CD14-positive monocyte (primary cell): ENCODE measurements at regions not wholly inside any gene's neighbourhood (a gene's known extent, or its start where the extent isn't known, plus 50 kb on each side); places are given as distances from the start of the nearest gene placed in this dataset.

Experiments used
- DNase-seq, 3 donors: peaks; one replicate each; pipeline ENCODE4 v3.0.0-alpha.2; 2011 to 2022
- H2AFZ ChIP-seq: 2 replicates; pipeline ENCODE4 v1.6.0; 2012; ENCODE audit warnings: mild to moderate bottlenecking, low read depth, low read length, inconsistent platforms; ENCODE audit not compliant: insufficient read depth, poor library complexity, severe bottlenecking
- H3K27ac ChIP-seq, 2 donors: 1 replicate in 1 of 2; 2 replicates in 1 of 2; pipeline ENCODE4 v1.5.1; 2012 to 2013; ENCODE audit warnings: low read length in 2 of 2, control low read depth in 1 of 2, inconsistent platforms in 1 of 2, low read depth in 1 of 2, mild to moderate bottlenecking in 1 of 2
- H3K27me3 ChIP-seq, 2 donors: one replicate each; pipeline versions ENCODE4 v1.6.0 to v1.6.1; 2011 to 2013; ENCODE audit warnings: low read length in 2 of 2; ENCODE audit not compliant: control insufficient read depth in 2 of 2, insufficient read depth in 2 of 2
- H3K36me3 ChIP-seq, 2 donors: replicated peaks in 1 of 2; 1 replicate in 1 of 2; 2 replicates in 1 of 2; pipeline versions ENCODE4 v1.5.1 to v1.6.1; 2012 to 2013; ENCODE audit warnings: low read length in 2 of 2, control low read depth in 1 of 2, inconsistent platforms in 1 of 2, mild to moderate bottlenecking in 1 of 2; ENCODE audit not compliant: insufficient read depth in 2 of 2, control insufficient read depth in 1 of 2
- H3K4me1 ChIP-seq, 2 donors: 1 replicate in 1 of 2; 2 replicates in 1 of 2; pipeline versions ENCODE4 v1.5.1 to v1.6.1; 2012 to 2013; ENCODE audit warnings: low read length in 2 of 2, control low read depth in 1 of 2, inconsistent platforms in 1 of 2, mild to moderate bottlenecking in 1 of 2, moderate library complexity in 1 of 2; ENCODE audit not compliant: insufficient read depth in 2 of 2, control insufficient read depth in 1 of 2
- H3K4me2 ChIP-seq: replicated peaks from 2 replicates; pipeline ENCODE3; 2012; ENCODE audit warnings: low read length, moderate library complexity, mild to moderate bottlenecking; ENCODE audit not compliant: poor library complexity, severe bottlenecking; ENCODE audit errors: extremely low read depth
- H3K4me3 ChIP-seq, 3 experiments: fragments of 200-600 bp in 1 of 3; sonication (generic) in 1 of 3; replicated peaks in 1 of 3; 1 replicate in 2 of 3; 2 replicates in 1 of 3; pipeline ENCODE4 v1.5.1; 2011 to 2013; ENCODE audit warnings: low read length in 3 of 3, mild to moderate bottlenecking in 3 of 3, control low read depth in 2 of 3, low read depth in 2 of 3, inconsistent platforms in 1 of 3, moderate library complexity in 1 of 3
- H3K79me2 ChIP-seq: 2 replicates; pipeline ENCODE4 v1.6.0; 2012; ENCODE audit warnings: mild to moderate bottlenecking, control low read depth, inconsistent platforms, low read length, moderate library complexity; ENCODE audit not compliant: insufficient read depth
- H3K9ac ChIP-seq: 2 replicates; pipeline ENCODE4 v1.6.0; 2017; ENCODE audit warnings: low read length, mild to moderate bottlenecking; ENCODE audit not compliant: insufficient read depth, poor library complexity, severe bottlenecking
- H3K9me3 ChIP-seq, 2 donors: replicated peaks in 1 of 2; 1 replicate in 1 of 2; 2 replicates in 1 of 2; pipeline versions ENCODE4 v1.5.1 to v1.6.1; 2012 to 2013; ENCODE audit warnings: low read length in 2 of 2, control low read depth in 1 of 2; ENCODE audit not compliant: control insufficient read depth in 1 of 2, insufficient read depth in 1 of 2
- H4K20me1 ChIP-seq: 2 replicates; pipeline ENCODE4 v1.6.0; 2012; ENCODE audit warnings: mild to moderate bottlenecking, low read length, control low read depth, moderate library complexity; ENCODE audit not compliant: insufficient read depth
- H3K27ac Mint-ChIP-seq, 7 donors: one replicate each; pipeline ENCODE4 v1.8.0; 2020; ENCODE audit warnings: mild to moderate bottlenecking in 7 of 7, mixed read lengths in 7 of 7, moderate library complexity in 6 of 7, inconsistent platforms in 2 of 7
- H3K27me3 Mint-ChIP-seq, 3 donors: one replicate each; pipeline ENCODE4 v1.8.0; 2021 to 2022; ENCODE audit warnings: low read depth in 3 of 3, mild to moderate bottlenecking in 3 of 3, mixed read lengths in 3 of 3, moderate library complexity in 3 of 3, inconsistent platforms in 1 of 3
- H3K36me3 Mint-ChIP-seq, 2 donors: one replicate each; pipeline ENCODE4 v1.8.0; 2020; ENCODE audit warnings: mixed read lengths in 2 of 2, inconsistent platforms in 1 of 2, mild to moderate bottlenecking in 1 of 2
- H3K4me1 Mint-ChIP-seq: one replicate; pipeline ENCODE4 v1.8.0; 2020; ENCODE audit warnings: mild to moderate bottlenecking, mixed read lengths
- H3K4me3 Mint-ChIP-seq, 2 donors: one replicate each; pipeline ENCODE4 v1.8.0; 2020; ENCODE audit warnings: mild to moderate bottlenecking in 2 of 2, mixed read lengths in 2 of 2, moderate library complexity in 1 of 2
- H3K9me3 Mint-ChIP-seq, 7 donors: one replicate each; pipeline ENCODE4 v1.8.0; 2020 to 2022; ENCODE audit warnings: mixed read lengths in 7 of 7, mild to moderate bottlenecking in 6 of 7, moderate library complexity in 6 of 7, inconsistent platforms in 2 of 7
- WGBS: methylation state at CpG from one replicate; pipeline ENCODE4 v1.1.5; 2013; ENCODE audit warnings: missing lambda C conversion rate; ENCODE audit not compliant: insufficient coverage; 5-methylcytosine and 5-hydroxymethylcytosine counted together
- intact Hi-C, 2 donors: fragments of 100-400 bp; cut with micrococcal nuclease; formaldehyde crosslinking; loops; one replicate each; pipeline versions ENCODE4 v1.15.0 to v1.15.1; 2023
- TF ChIP-seq, protein P1 (sequence below): fragments of 200-600 bp; IDR thresholded peaks from one replicate; pipeline ENCODE4 v1.8.0; 2022; ENCODE audit warnings: antibody characterized with exemption, mild to moderate bottlenecking

DNA sequence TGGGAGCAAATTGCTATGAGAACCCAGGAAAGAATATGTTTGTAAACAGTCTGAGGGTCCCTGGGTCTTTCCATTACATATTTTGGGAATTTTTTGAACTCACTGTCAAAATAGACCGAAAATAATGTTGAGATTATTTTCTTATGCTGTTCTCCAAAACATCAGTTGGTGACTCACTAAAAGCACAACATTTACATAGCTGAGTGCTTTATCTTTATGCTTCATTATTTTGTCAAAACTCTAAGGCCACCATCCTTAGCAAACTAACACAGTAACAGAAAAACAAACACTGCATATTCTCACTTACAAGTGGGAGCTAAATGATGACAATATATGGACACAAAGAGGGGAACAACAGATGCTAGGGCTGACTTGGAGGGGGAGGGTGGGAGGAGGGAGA is 459.3 kb downstream of the ADGRL2 start:
- 100% methylated on average over 1 of the region's 1 CpG for WGBS
- peaks cover 0 to 4% (median 0%) of the 10 kb centered on the region in 7 donors for H3K9me3 Mint-ChIP-seq

GRCh38 chr1:82258887-82259286 is 458.2 kb downstream of the ADGRL2 start:
- no CpG with 5 or more reads among the region's 5 CpGs for WGBS
- Histone ChIP-seq H3K9me3 (no peaks in the 10 kb centered on the region), H3K4me2 (no peak overlapping the region), H3K27me3 (no peaks in the 10 kb centered on the region), H3K4me1 (no peaks in the 10 kb centered on the region), H3K79me2 (no peaks in the 10 kb centered on the region), H2AFZ (no peak overlapping the region), H3K27ac (no peak overlapping the region), H4K20me1 (no peaks in the 10 kb centered on the region), H3K4me3 (no peak overlapping the region), H3K9ac (no peak overlapping the region), H3K36me3 (no peaks in the 10 kb centered on the region)
- no peaks in the 10 kb centered on the region for H3K27me3 Mint-ChIP-seq
- H3K4me1 Mint-ChIP-seq, result peaks cover 7% of the 10 kb centered on the region
- no peak overlapping the region for H3K27ac Mint-ChIP-seq
- TF ChIP-seq, protein P1, sequence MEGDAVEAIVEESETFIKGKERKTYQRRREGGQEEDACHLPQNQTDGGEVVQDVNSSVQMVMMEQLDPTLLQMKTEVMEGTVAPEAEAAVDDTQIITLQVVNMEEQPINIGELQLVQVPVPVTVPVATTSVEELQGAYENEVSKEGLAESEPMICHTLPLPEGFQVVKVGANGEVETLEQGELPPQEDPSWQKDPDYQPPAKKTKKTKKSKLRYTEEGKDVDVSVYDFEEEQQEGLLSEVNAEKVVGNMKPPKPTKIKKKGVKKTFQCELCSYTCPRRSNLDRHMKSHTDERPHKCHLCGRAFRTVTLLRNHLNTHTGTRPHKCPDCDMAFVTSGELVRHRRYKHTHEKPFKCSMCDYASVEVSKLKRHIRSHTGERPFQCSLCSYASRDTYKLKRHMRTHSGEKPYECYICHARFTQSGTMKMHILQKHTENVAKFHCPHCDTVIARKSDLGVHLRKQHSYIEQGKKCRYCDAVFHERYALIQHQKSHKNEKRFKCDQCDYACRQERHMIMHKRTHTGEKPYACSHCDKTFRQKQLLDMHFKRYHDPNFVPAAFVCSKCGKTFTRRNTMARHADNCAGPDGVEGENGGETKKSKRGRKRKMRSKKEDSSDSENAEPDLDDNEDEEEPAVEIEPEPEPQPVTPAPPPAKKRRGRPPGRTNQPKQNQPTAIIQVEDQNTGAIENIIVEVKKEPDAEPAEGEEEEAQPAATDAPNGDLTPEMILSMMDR, result no peak
- no peak for DNase-seq
- H3K9me3 Mint-ChIP-seq, result peaks cover 0 to 4% (median 0%) of the 10 kb centered on the region in 7 donors
- no peaks in the 10 kb centered on the region for H3K36me3 Mint-ChIP-seq
- intact Hi-C loops, result no loop called here
- no peak overlapping the region for H3K4me3 Mint-ChIP-seq

More for the DNA sequence above, 459.3 kb downstream of the ADGRL2 start:
- Histone ChIP-seq H4K20me1 (no peaks in the 10 kb centered on the region), H3K36me3 (no peaks in the 10 kb centered on the region), H3K79me2 (no peaks in the 10 kb centered on the region), H3K9ac (no peak overlapping the region), H3K4me3 (no peak overlapping the region), H2AFZ (no peak overlapping the region), H3K27ac (no peak overlapping the region), H3K27me3 (no peaks in the 10 kb centered on the region), H3K9me3 (no peaks in the 10 kb centered on the region), H3K4me1 (no peaks in the 10 kb centered on the region), H3K4me2 (no peak overlapping the region)
- TF ChIP-seq, protein P1, result no peak
- Mint-ChIP-seq H3K4me3 (no peak overlapping the region), H3K36me3 (no peaks in the 10 kb centered on the region), H3K27me3 (no peaks in the 10 kb centered on the region), H3K4me1 (peaks cover 7% of the 10 kb centered on the region), H3K27ac (no peak overlapping the region)
- no peak for DNase-seq
- intact Hi-C loops, result no loop called here
